ENCODE measurements at regions not wholly inside any gene's neighbourhood (a gene's known extent, or its start where the extent isn't known, plus 50 kb on each side); places are given as distances from the start of the nearest gene placed in this dataset.

DNA sequence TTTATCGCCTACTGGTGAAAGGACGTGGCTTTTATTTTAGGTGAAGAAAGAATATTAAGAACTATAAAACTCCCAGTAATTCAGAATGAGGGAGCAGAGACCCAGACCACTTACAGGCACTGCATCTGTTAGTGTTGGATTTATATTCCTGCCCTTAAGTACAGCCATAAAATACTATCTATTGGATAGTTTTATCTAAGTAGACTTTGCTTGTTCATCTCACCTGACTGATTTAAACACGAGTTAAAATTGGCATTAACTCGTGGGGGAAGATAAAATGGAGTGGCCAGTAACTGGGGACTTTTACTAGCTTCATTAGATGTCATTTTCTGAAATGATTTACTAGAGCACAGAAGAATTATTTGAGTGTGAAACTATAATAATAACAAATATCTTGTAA lies 1377.5 kb upstream of the TMEM132C start (continued):
- TF ChIP-seq, protein P1, sequence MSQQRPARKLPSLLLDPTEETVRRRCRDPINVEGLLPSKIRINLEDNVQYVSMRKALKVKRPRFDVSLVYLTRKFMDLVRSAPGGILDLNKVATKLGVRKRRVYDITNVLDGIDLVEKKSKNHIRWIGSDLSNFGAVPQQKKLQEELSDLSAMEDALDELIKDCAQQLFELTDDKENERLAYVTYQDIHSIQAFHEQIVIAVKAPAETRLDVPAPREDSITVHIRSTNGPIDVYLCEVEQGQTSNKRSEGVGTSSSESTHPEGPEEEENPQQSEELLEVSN (IDR thresholded peaks at IDR 0.05), result no peak
- TF ChIP-seq BACH1 (IDR thresholded peaks at IDR 0.05; ENCODE audit: low read length), result no peak
- no peak for TF ChIP-seq ASH2L (IDR thresholded peaks at IDR 0.05; ENCODE audit: low read length)
